H9 (cell line): ENCODE measurements at regions not wholly inside any gene's neighbourhood (a gene's known extent, or its start where the extent isn't known, plus 50 kb on each side); places are given as distances from the start of the nearest gene placed in this dataset.

ENCODE experiments used
- DNase-seq: peaks from one replicate; pipeline ENCODE4 v3.0.0-alpha.2; 2017
- H2AFZ ChIP-seq: one replicate; pipeline ENCODE4 v1.6.1; 2013; ENCODE audit warnings: mild to moderate bottlenecking, low read length, control low read depth, moderate library complexity
- H2AK5ac ChIP-seq: 2 replicates; pipeline ENCODE4 v1.6.1; 2013; ENCODE audit warnings: low read length, control low read depth, mixed read lengths; ENCODE audit not compliant: insufficient read length
- H2BK120ac ChIP-seq: one replicate; pipeline ENCODE4 v1.6.1; 2013; ENCODE audit warnings: low read depth, mild to moderate bottlenecking, low read length, control low read depth, inconsistent platforms; ENCODE audit not compliant: poor library complexity, severe bottlenecking
- H2BK12ac ChIP-seq: 2 replicates; pipeline ENCODE4 v1.6.1; 2013; ENCODE audit warnings: low read length, control low read depth, mixed read lengths, low read depth; ENCODE audit not compliant: insufficient read length
- H2BK15ac ChIP-seq: 2 replicates; pipeline ENCODE4 v1.6.1; 2013; ENCODE audit warnings: low read depth, low read length, control low read depth
- H2BK20ac ChIP-seq: one replicate; pipeline ENCODE4 v1.6.1; 2013; ENCODE audit warnings: low read depth, mild to moderate bottlenecking, low read length, control low read depth, inconsistent platforms; ENCODE audit not compliant: poor library complexity, severe bottlenecking
- H2BK5ac ChIP-seq: 2 replicates; pipeline ENCODE4 v1.6.1; 2013; ENCODE audit warnings: low read length, control low read depth, mixed read lengths; ENCODE audit not compliant: insufficient read length
- H3K14ac ChIP-seq: 2 replicates; pipeline ENCODE4 v1.6.1; 2013; ENCODE audit warnings: low read length, control low read depth; ENCODE audit not compliant: insufficient read depth
- H3K18ac ChIP-seq: 2 replicates; pipeline ENCODE4 v1.6.1; 2013; ENCODE audit warnings: low read depth, mild to moderate bottlenecking, mixed read lengths, low read length, control low read depth; ENCODE audit not compliant: insufficient read length
- H3K23ac ChIP-seq: 2 replicates; pipeline ENCODE4 v1.6.1; 2013; ENCODE audit warnings: low read length, control low read depth, mixed read lengths, low read depth; ENCODE audit not compliant: insufficient read length
- H3K23me2 ChIP-seq: 2 replicates; pipeline ENCODE4 v1.6.1; 2013; ENCODE audit warnings: low read depth, mild to moderate bottlenecking, mixed read lengths, low read length, control low read depth; ENCODE audit not compliant: insufficient read length, poor library complexity, severe bottlenecking
- H3K27ac ChIP-seq: 2 replicates; pipeline ENCODE4 v1.5.1; 2013; ENCODE audit warnings: low read length, control low read depth, mixed read lengths, low read depth; ENCODE audit not compliant: insufficient read length
- H3K27me3 ChIP-seq: 2 replicates; pipeline ENCODE4 v1.6.1; 2013; ENCODE audit warnings: low read length, control low read depth, inconsistent platforms; ENCODE audit not compliant: insufficient read depth
- H3K4ac ChIP-seq: 2 replicates; pipeline ENCODE4 v1.6.1; 2013; ENCODE audit warnings: low read depth, mild to moderate bottlenecking, control low read depth, inconsistent platforms, low read length, moderate library complexity
- H3K4me1 ChIP-seq: 2 replicates; pipeline ENCODE4 v1.6.1; 2013; ENCODE audit warnings: low read length, control low read depth, inconsistent platforms; ENCODE audit not compliant: insufficient read depth
- H3K4me2 ChIP-seq: 2 replicates; pipeline ENCODE4 v1.6.1; 2013; ENCODE audit warnings: low read length, control low read depth, mixed read lengths; ENCODE audit not compliant: insufficient read length, insufficient read depth
- H3K56ac ChIP-seq: 2 replicates; pipeline ENCODE4 v1.6.1; 2013; ENCODE audit warnings: low read depth, mild to moderate bottlenecking, mixed read lengths, low read length, control low read depth; ENCODE audit not compliant: insufficient read length
- H3K79me1 ChIP-seq: 2 replicates; pipeline ENCODE4 v1.6.1; 2013; ENCODE audit warnings: low read depth, mild to moderate bottlenecking, moderate library complexity, low read length, control low read depth, inconsistent platforms; ENCODE audit not compliant: insufficient read depth, poor library complexity, severe bottlenecking
- H3K79me2 ChIP-seq: 2 replicates; pipeline ENCODE4 v1.6.1; 2013; ENCODE audit warnings: low read length, control low read depth, inconsistent platforms; ENCODE audit not compliant: insufficient read depth
- H3K9ac ChIP-seq: 2 replicates; pipeline ENCODE4 v1.6.1; 2013; ENCODE audit warnings: low read length, control low read depth, mixed read lengths; ENCODE audit not compliant: insufficient read length; ENCODE audit errors: extremely low read depth
- H3K9me3 ChIP-seq: one replicate; pipeline ENCODE4 v1.6.1; 2013; ENCODE audit warnings: low read depth, low read length, inconsistent platforms; ENCODE audit not compliant: control insufficient read depth
- H3T11ph ChIP-seq: one replicate; pipeline ENCODE4 v1.6.1; 2013; ENCODE audit warnings: mild to moderate bottlenecking, low read length, control low read depth, inconsistent platforms
- H4K20me1 ChIP-seq: one replicate; pipeline ENCODE4 v1.6.1; 2013; ENCODE audit not compliant: control insufficient read depth, insufficient read length, insufficient read depth
- H4K5ac ChIP-seq: 2 replicates; pipeline ENCODE4 v1.6.1; 2013; ENCODE audit warnings: low read depth, mild to moderate bottlenecking, mixed read lengths, low read length, control low read depth; ENCODE audit not compliant: insufficient read length
- H4K8ac ChIP-seq: replicated peaks from 2 replicates; pipeline ENCODE4 v1.6.1; 2013; ENCODE audit warnings: low read length, control low read depth, mixed read lengths, low read depth; ENCODE audit not compliant: insufficient read length
- H4K91ac ChIP-seq: 2 replicates; pipeline ENCODE4 v1.6.1; 2013; ENCODE audit warnings: low read depth, mild to moderate bottlenecking, moderate library complexity, mixed read lengths, low read length, control low read depth; ENCODE audit not compliant: insufficient read length
- H3K27ac Mint-ChIP-seq, 3 experiments: 2 replicates in 2 of 3; 3 replicates in 1 of 3; pipeline ENCODE4 v1.8.0; 2020 to 2021; ENCODE audit warnings: mixed read lengths in 3 of 3, mild to moderate bottlenecking in 1 of 3, moderate library complexity in 1 of 3
- H3K27me3 Mint-ChIP-seq: 2 replicates; pipeline ENCODE4 v1.8.0; 2021; ENCODE audit warnings: low read depth, mild to moderate bottlenecking, moderate library complexity, mixed read lengths
- H3K36me3 Mint-ChIP-seq, 3 experiments: 2 replicates in 2 of 3; 3 replicates in 1 of 3; pipeline ENCODE4 v1.8.0; 2020 to 2021; ENCODE audit warnings: low read depth in 3 of 3, mixed read lengths in 3 of 3; ENCODE audit not compliant: insufficient read depth in 1 of 3
- H3K4me1 Mint-ChIP-seq, 2 experiments: 2 replicates each; pipeline ENCODE4 v1.8.0; 2020; ENCODE audit warnings: mixed read lengths in 2 of 2
- H3K4me3 Mint-ChIP-seq, 2 experiments: 2 replicates in 1 of 2; 3 replicates in 1 of 2; pipeline ENCODE4 v1.8.0; 2020 to 2021; ENCODE audit warnings: mild to moderate bottlenecking in 2 of 2, mixed read lengths in 2 of 2, moderate library complexity in 1 of 2
- H3K9me3 Mint-ChIP-seq, 2 experiments: 2 replicates in 1 of 2; 3 replicates in 1 of 2; pipeline ENCODE4 v1.8.0; 2020; ENCODE audit warnings: mild to moderate bottlenecking in 2 of 2, mixed read lengths in 2 of 2, moderate library complexity in 1 of 2
- WGBS: extraction: QIAGEN DNeasy Blood & Tissue Kit; methylation state at CpG from one replicate; pipeline ENCODE4 v1.1.7; 2013; ENCODE audit warnings: missing lambda C conversion rate, low lambda C conversion rate, mixed read lengths; ENCODE audit not compliant: insufficient read length; ENCODE audit errors: extremely low coverage; 5-methylcytosine and 5-hydroxymethylcytosine counted together
- TF ChIP-seq, protein P1 (sequence below): fragments of 200-600 bp; sonication (generic); conservative IDR thresholded peaks from 3 replicates; pipeline ENCODE4 v1.8.0; 2021; ENCODE audit warnings: antibody characterized with exemption, mild to moderate bottlenecking

GRCh38 chr7:1354661-1355567, 104.4 kb downstream of the MICALL2 start:
- Histone ChIP-seq H3K14ac (no peak overlapping the region), H3K4me1 (no peaks in the 10 kb centered on the region), H3K4ac (no peak overlapping the region), H3K18ac (no peak overlapping the region), H3K27ac (no peak overlapping the region), H3K56ac (no peak overlapping the region), H3K27me3 (no peaks in the 10 kb centered on the region), H3K9me3 (no peaks in the 10 kb centered on the region), H3K4me2 (no peak overlapping the region), H4K91ac (no peak overlapping the region), H3K9ac (no peak overlapping the region), H3K23me2 (no peaks in the 10 kb centered on the region), H3K79me1 (no peaks in the 10 kb centered on the region), H2BK20ac (no peak overlapping the region), H2BK5ac (no peak overlapping the region), H2AFZ (no peak overlapping the region), H3K79me2 (no peaks in the 10 kb centered on the region), H4K5ac (no peak overlapping the region), H4K20me1 (no peaks in the 10 kb centered on the region), H2BK120ac (no peak overlapping the region), H2BK15ac (no peak overlapping the region), H3K23ac (no peak overlapping the region), H2AK5ac (no peak overlapping the region), H3T11ph (no peak overlapping the region), H2BK12ac (no peak overlapping the region), H4K8ac (no peak overlapping the region)
- no peaks in the 10 kb centered on the region for H3K36me3 Mint-ChIP-seq
- WGBS: no CpG with 5 or more reads among the region's 32 CpGs
- no peak for DNase-seq
- H3K27me3 Mint-ChIP-seq: peaks cover 3% of the 10 kb centered on the region
- TF ChIP-seq, protein P1, sequence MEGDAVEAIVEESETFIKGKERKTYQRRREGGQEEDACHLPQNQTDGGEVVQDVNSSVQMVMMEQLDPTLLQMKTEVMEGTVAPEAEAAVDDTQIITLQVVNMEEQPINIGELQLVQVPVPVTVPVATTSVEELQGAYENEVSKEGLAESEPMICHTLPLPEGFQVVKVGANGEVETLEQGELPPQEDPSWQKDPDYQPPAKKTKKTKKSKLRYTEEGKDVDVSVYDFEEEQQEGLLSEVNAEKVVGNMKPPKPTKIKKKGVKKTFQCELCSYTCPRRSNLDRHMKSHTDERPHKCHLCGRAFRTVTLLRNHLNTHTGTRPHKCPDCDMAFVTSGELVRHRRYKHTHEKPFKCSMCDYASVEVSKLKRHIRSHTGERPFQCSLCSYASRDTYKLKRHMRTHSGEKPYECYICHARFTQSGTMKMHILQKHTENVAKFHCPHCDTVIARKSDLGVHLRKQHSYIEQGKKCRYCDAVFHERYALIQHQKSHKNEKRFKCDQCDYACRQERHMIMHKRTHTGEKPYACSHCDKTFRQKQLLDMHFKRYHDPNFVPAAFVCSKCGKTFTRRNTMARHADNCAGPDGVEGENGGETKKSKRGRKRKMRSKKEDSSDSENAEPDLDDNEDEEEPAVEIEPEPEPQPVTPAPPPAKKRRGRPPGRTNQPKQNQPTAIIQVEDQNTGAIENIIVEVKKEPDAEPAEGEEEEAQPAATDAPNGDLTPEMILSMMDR: no peak
- H3K4me1 Mint-ChIP-seq: peaks cover 0 to 4% of the 10 kb centered on the region in 2 experiments; a peak in 1 of 4 replicates
- no peaks in the 10 kb centered on the region for H3K9me3 Mint-ChIP-seq
- no peak overlapping the region for H3K4me3 Mint-ChIP-seq
- no peak overlapping the region for H3K27ac Mint-ChIP-seq
